Pancreas (tissue), 10 donors: ENCODE measurements at regions not wholly inside any gene's neighbourhood (a gene's known extent, or its start where the extent isn't known, plus 50 kb on each side); places are given as distances from the start of the nearest gene placed in this dataset.

Source experiments
- ATAC-seq, 4 donors: fragments of 200-7000 bp; cut with Tn5 transposase; one replicate each; pipeline versions ENCODE4 v1.8.0 to v1.9.1; 2020; ENCODE audit warnings: mild to moderate bottlenecking in 4 of 4, moderate library complexity in 4 of 4
- DNase-seq, 6 donors: peaks; one replicate each; pipeline ENCODE4 v3.0.0-alpha.2; 2020
- FAIRE-seq: peaks from 2 replicates; lab custom pipeline; 2012; peaks lifted over from hg19 to GRCh38; lab: Jason Lieb, UNC
- H3K27ac ChIP-seq, 4 donors: fragments of 200-600 bp; sonication (generic); 1 replicate in 3 of 4; 2 replicates in 1 of 4; pipeline versions ENCODE4 v1.5.0 to v1.8.0; 2020
- H3K27me3 ChIP-seq, 4 donors: fragments of 200-600 bp; one replicate each; pipeline ENCODE4 v1.8.0; 2021
- H3K36me3 ChIP-seq, 3 donors: fragments of 200-600 bp; sonication (generic) in 1 of 3; one replicate each; pipeline versions ENCODE4 v1.5.0 to v1.8.0; 2020 to 2021
- H3K4me1 ChIP-seq, 3 donors: fragments of 200-600 bp; one replicate each; pipeline ENCODE4 v1.8.0; 2021
- H3K4me3 ChIP-seq, 4 donors: fragments of 200-600 bp; sonication (generic) in 2 of 4; one replicate each; pipeline versions ENCODE4 v1.5.0 to v1.8.0; 2020 to 2021
- H3K9me3 ChIP-seq, 4 donors: fragments of 200-600 bp; one replicate each; pipeline ENCODE4 v1.8.0; 2021
- WGBS, 2 donors: extraction: QIAGEN DNeasy Blood & Tissue Kit; methylation state at CpG; one replicate each; pipeline ENCODE4 v1.1.7; 2013; 5-methylcytosine and 5-hydroxymethylcytosine counted together
- intact Hi-C, 3 donors: fragments of 100-400 bp; cut with DNase I; formaldehyde crosslinking; loops; one replicate each; pipeline versions ENCODE4 v1.11.1 to v1.14.2; 2022
- TF ChIP-seq, protein P1 (sequence below), 4 donors: fragments of 200-600 bp; sonication (generic) in 3 of 4; IDR thresholded peaks; one replicate each; pipeline versions ENCODE4 v1.5.0 to v1.8.0; 2021; ENCODE audit warnings: antibody characterized with exemption in 4 of 4
- donor health status: healthy with polysubstance abuse.
- donor health status: DM: no; HTN: no; CAD: no; lungs with moderate emphysema.
- donor health status: DM: no; HTN: no; CAD: no.
- donor health status: control.
- donor health status: control.
- donor health status: Bipolar disorder and iron deficiency.
- donor health status: DM: yes; HTN: yes; CAD: no.
- donor health status: DM: no; HTN: no; CAD: no.
- donor health status: DM: no; HTN: no; CAD: no.
- donor health status: DM: yes; HTN: yes; CAD: no.

DNA sequence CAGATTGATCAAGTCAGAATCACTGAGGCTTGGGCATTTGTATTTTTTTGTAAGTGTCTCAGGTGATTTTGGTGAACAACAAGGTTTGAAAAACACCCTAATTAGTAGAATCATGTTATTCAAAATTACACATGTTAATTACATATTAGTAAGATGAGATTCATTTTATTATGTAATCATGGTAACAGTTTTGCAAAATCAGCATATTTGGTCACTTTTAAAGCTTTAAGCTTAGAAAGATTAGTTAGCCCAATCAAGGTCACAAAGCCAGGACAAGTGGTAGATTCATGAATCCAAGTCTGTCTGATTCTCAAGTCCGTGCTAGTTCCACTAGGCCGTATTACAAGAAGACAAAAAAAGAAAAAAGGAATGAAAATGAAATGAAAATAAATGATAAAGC is 218.4 kb upstream of the FAR2 start:
- intact Hi-C loops: no loop called here
- ATAC-seq (no peak), FAIRE-seq (no peak), DNase-seq (no peak)
- Histone ChIP-seq H3K4me1 (no peaks in the 10 kb centered on the region), H3K36me3 (no peaks in the 10 kb centered on the region), H3K9me3 (no peaks in the 10 kb centered on the region), H3K27me3 (no peaks in the 10 kb centered on the region), H3K4me3 (no peak overlapping the region), H3K27ac (no peak overlapping the region)
- TF ChIP-seq, protein P1, sequence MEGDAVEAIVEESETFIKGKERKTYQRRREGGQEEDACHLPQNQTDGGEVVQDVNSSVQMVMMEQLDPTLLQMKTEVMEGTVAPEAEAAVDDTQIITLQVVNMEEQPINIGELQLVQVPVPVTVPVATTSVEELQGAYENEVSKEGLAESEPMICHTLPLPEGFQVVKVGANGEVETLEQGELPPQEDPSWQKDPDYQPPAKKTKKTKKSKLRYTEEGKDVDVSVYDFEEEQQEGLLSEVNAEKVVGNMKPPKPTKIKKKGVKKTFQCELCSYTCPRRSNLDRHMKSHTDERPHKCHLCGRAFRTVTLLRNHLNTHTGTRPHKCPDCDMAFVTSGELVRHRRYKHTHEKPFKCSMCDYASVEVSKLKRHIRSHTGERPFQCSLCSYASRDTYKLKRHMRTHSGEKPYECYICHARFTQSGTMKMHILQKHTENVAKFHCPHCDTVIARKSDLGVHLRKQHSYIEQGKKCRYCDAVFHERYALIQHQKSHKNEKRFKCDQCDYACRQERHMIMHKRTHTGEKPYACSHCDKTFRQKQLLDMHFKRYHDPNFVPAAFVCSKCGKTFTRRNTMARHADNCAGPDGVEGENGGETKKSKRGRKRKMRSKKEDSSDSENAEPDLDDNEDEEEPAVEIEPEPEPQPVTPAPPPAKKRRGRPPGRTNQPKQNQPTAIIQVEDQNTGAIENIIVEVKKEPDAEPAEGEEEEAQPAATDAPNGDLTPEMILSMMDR (IDR thresholded peaks at IDR 0.05): no peak
- WGBS, 2 donors: 81 to 84% methylated on average over 2 of the region's 2 CpGs

DNA sequence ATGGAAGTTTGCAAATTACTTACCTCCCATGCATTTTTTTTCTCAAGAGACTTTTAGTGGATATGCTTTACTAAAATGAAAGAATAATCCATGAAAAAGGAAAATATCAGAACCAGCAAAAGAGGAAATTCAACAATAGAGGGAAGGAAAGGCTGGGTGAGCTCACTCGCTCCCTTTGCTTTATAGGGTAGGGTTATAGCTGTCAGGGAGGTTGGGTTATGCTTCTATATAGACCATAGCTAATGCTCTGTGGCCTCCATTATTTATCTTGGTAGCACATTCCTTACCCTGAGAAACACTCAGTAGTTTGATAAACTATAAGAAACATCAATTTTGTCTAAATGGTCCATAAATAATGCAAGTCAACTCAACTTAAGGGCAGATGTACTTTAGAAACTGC is 215.9 kb upstream of the FAR2 start:
- Histone ChIP-seq H3K9me3 (no peaks in the 10 kb centered on the region), H3K27me3 (no peaks in the 10 kb centered on the region), H3K27ac (no peak overlapping the region), H3K4me3 (no peak overlapping the region), H3K4me1 (no peaks in the 10 kb centered on the region), H3K36me3 (no peaks in the 10 kb centered on the region)
- 71 to 88% methylated on average over 1 of the region's 1 CpG for WGBS, 2 donors
- ATAC-seq (no peak), DNase-seq (no peak), FAIRE-seq (no peak)
- TF ChIP-seq, protein P1 (IDR thresholded peaks at IDR 0.05): no peak
- intact Hi-C loops: no loop called here

DNA sequence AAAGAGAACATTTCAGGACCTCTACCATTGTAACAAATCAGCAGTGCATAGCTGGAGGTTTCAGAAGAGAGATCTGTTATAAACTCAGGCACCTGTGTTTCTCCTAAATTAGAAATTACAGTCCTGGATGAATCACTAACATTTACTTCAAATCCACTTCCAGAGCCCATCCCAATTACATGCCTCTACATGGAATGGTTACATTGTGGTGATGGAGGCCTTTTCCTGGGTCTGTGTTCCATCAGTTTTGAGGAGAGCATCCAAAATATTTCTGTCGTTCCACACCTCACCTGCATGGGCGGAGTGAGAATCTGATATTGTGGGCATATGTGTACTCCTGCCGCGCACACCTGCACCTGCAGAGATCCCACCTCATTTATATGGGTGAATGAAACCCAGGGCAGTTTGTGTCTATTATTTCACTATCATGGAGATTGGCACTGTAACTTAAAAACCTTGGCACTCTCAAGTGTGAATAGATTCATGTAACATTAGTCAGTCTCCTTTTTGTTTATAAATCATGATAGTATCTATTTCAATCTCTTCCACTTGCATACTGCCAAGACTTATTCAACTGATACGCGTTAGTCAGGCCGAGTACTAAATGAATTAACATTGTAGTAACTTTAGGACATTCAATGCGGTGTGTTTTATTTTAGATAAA is 215.1 kb upstream of the FAR2 start:
- no peak for DNase-seq
- no peak for ATAC-seq
- FAIRE-seq: no peak
- 71 to 72% methylated on average over 8 of the region's 8 CpGs for WGBS, 2 donors
- Histone ChIP-seq H3K27ac (no peak overlapping the region), H3K9me3 (no peaks in the 10 kb centered on the region), H3K27me3 (no peaks in the 10 kb centered on the region), H3K36me3 (no peaks in the 10 kb centered on the region), H3K4me1 (no peaks in the 10 kb centered on the region), H3K4me3 (no peak overlapping the region)
- intact Hi-C loops: no loop called here
- TF ChIP-seq, protein P1 (IDR thresholded peaks at IDR 0.05): no peak

DNA sequence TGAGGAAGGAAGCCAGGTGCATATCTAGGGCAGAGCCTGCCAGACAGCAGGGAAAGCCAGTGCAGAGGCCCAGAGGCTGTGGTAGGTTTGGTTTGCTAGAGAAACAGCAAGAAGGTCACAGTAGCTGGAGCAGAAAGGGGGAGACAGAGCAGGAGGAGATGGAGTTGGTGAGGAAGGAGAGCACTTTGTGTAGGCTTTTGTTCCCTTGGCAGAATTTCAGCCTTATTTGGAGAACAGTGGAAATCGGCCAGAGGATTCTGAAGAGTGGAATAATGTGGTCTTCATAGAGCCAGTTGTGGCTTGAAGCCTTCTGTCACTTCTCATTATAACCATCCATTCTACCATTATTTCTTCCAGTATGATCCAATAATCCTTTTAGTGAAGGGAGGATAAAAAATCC is 212.9 kb upstream of the FAR2 start:
- Histone ChIP-seq H3K36me3 (no peaks in the 10 kb centered on the region), H3K9me3 (no peaks in the 10 kb centered on the region), H3K27ac (no peak overlapping the region), H3K27me3 (no peaks in the 10 kb centered on the region), H3K4me3 (no peak overlapping the region), H3K4me1 (no peaks in the 10 kb centered on the region)
- no peak for DNase-seq
- no peak for FAIRE-seq
- TF ChIP-seq, protein P1 (IDR thresholded peaks at IDR 0.05): no peak
- no peak for ATAC-seq
- intact Hi-C loops: no loop called here
- 22 to 39% methylated on average over 1 of the region's 1 CpG for WGBS, 2 donors

DNA sequence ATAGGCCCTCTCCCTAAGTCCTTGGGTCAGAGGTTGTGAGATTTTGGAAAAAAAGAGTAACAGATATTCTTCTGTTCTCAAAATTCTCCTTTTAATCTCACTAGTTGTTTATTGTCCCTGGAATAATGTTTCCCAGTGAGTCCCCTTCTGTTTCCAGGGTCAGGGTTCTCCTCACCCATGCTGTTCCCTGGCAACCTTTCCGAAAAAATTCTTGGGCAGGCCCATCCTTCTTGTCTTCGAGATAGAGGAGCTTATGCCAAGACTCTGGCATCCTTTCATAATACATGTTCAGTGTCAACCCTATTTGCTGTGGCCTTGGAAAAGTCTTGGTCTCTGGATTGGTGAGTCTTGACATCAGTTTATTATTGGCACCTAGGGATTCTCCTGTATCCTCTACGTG is 212.4 kb upstream of the FAR2 start:
- DNase-seq: no peak
- Histone ChIP-seq H3K27ac (no peak overlapping the region), H3K4me3 (no peak overlapping the region), H3K4me1 (no peaks in the 10 kb centered on the region), H3K36me3 (no peaks in the 10 kb centered on the region), H3K27me3 (no peaks in the 10 kb centered on the region), H3K9me3 (no peaks in the 10 kb centered on the region)
- intact Hi-C loops: no loop called here
- TF ChIP-seq, protein P1 (IDR thresholded peaks at IDR 0.05): no peak
- WGBS, 2 donors: 30 to 34% methylated on average over 3 of the region's 3 CpGs
- no peak for ATAC-seq
- no peak for FAIRE-seq
